ENCODE measurements at regions not wholly inside any gene's neighbourhood (a gene's known extent, or its start where the extent isn't known, plus 50 kb on each side); places are given as distances from the start of the nearest gene placed in this dataset.

DNA sequence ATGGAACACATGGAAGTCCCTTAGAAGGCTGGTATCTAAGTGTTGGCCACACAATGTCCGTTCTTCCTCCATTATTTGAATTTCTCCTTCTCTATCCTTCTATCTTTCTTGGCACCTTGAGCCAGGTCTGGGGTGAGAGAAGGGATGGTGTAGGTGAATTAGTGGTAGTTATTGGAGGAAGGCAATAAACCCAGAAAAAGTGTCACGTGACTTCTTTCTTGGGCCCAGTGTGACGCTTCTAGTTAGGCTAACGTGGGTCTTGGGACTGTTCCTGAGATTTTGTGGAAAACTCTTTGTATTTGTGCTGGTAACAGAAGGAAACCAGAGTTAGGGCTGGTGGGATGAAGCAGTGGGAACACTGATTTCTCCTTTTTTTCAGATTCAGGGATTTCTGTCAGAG, 53.1 kb upstream of the ELF5 start:
- no peak for DNase-seq
- Histone ChIP-seq H3F3A (replicated peaks; ENCODE audit: insufficient read depth) (no peaks in the 10 kb centered on the region), H3K27ac (ENCODE audit: low read depth in 2 of 2, low read length in 1 of 2) (no peak overlapping the region), H3K27me3 (ENCODE audit: insufficient read depth) (peaks cover 14% of the 10 kb centered on the region; the same call in 1 of the 2 replicates), H3K9me2 (no peaks in the 10 kb centered on the region), H4K20me1 (ENCODE audit: insufficient read depth) (no peaks in the 10 kb centered on the region), H3K36me3 (replicated peaks in 1 of 2; ENCODE audit: control insufficient read depth in 1 of 2, insufficient read depth in 2 of 2, low read length in 1 of 2) (no peaks in the 10 kb centered on the region), H3K79me2 (ENCODE audit: insufficient read depth) (no peaks in the 10 kb centered on the region), H3K4me1 (ENCODE audit: control insufficient read depth in 1 of 2, insufficient read depth in 2 of 2, low read depth in 1 of 2, low read length in 1 of 2) (peaks cover 0 to 6% of the 10 kb centered on the region in 2 experiments; a peak in 1 of 4 replicates), H3K4me2 (no peak overlapping the region), H3K4me3 (ENCODE audit: low read depth in 2 of 2, low read length in 1 of 2) (no peak overlapping the region), H2AFZ (ENCODE audit: low read depth) (no peak overlapping the region), H3K9ac (no peak overlapping the region), H3K9me3 (no peaks in the 10 kb centered on the region)
- ChIA-PET CTCF (interaction anchor here (0.8 kb wide), 1 partner anchor 35 kb away, joined by 4 read pairs; no protein-coding TSS in a partner anchor), POLR2A (no interaction called here)
- TF ChIP-seq USF2 (IDR thresholded peaks at IDR 0.05; ENCODE audit: borderline replicate concordance, low read depth, low read length) (no peak), GATA2 (CRISPR knock-in tag; IDR thresholded peaks at IDR 0.05) (no peak), YY1 (IDR thresholded peaks at IDR 0.05; ENCODE audit: low read depth) (no peak), NRF1 (IDR thresholded peaks at IDR 0.05; ENCODE audit: low read depth, low read length) (no peak), MEF2A (IDR thresholded peaks at IDR 0.05; ENCODE audit: borderline replicate concordance, low read depth) (no peak), RFX5 (IDR thresholded peaks at IDR 0.05; ENCODE audit: low read length) (no peak), RXRA (IDR thresholded peaks at IDR 0.05; ENCODE audit: borderline replicate concordance, low read depth) (no peak), TCF12 (IDR thresholded peaks at IDR 0.05) (no peak), EP300 (IDR thresholded peaks at IDR 0.05; ENCODE audit: borderline replicate concordance in 1 of 2, low read depth in 1 of 2, low read length in 1 of 2) (no peak), PBX3 (IDR thresholded peaks at IDR 0.05) (no peak), JUND (IDR thresholded peaks at IDR 0.05) (no peak)
- 59% methylated on average over 4 of the region's 4 CpGs for WGBS (ENCODE audit: low lambda C conversion rate)

GRCh38 chr11:34567733-34568132, 53.2 kb upstream of the EHF start:
- H3K36me3 ChIP-seq (replicated peaks in 1 of 2; ENCODE audit: control insufficient read depth in 1 of 2, insufficient read depth in 2 of 2, low read length in 1 of 2) = no peaks in the 10 kb centered on the region
- H3K27me3 ChIP-seq (ENCODE audit: insufficient read depth) = peaks cover 14% of the 10 kb centered on the region; the same call in 1 of the 2 replicates
- H3K9ac ChIP-seq = no peak overlapping the region
- no peak overlapping the region for H2AFZ ChIP-seq (ENCODE audit: low read depth)
- no peaks in the 10 kb centered on the region for H3K9me2 ChIP-seq
- no peak overlapping the region for H3K4me2 ChIP-seq
- no peak overlapping the region for H3K4me3 ChIP-seq (ENCODE audit: low read depth in 2 of 2, low read length in 1 of 2)
- ChIA-PET POLR2A (no interaction called here), CTCF (interaction anchor here (0.6 to 1.5 kb wide), 3 partner anchors 19 to 812 kb away, joined by 3 to 8 read pairs (median 3); no protein-coding TSS in a partner anchor)
- H3K4me1 ChIP-seq (ENCODE audit: control insufficient read depth in 1 of 2, insufficient read depth in 2 of 2, low read depth in 1 of 2, low read length in 1 of 2) = peaks cover 0 to 6% of the 10 kb centered on the region in 2 experiments; a peak in 1 of 4 replicates
- H3K79me2 ChIP-seq (ENCODE audit: insufficient read depth) = no peaks in the 10 kb centered on the region
- TF ChIP-seq RCOR1 (IDR thresholded peaks at IDR 0.05; ENCODE audit: low read length) = no peak
- no peak for TF ChIP-seq ELF1 (IDR thresholded peaks at IDR 0.05)
- no peak for TF ChIP-seq MEF2A (IDR thresholded peaks at IDR 0.05; ENCODE audit: borderline replicate concordance, low read depth)
- TF ChIP-seq GABPA (IDR thresholded peaks at IDR 0.05; ENCODE audit: low read depth) = no peak
- no peak for TF ChIP-seq NFIC (IDR thresholded peaks at IDR 0.05; ENCODE audit: borderline replicate concordance)
- TF ChIP-seq RAD21 (IDR thresholded peaks at IDR 0.05; ENCODE audit: low read length) = no peak
- TF ChIP-seq FOSL2 (IDR thresholded peaks at IDR 0.05; ENCODE audit: borderline replicate concordance, low read depth) = no peak
- TF ChIP-seq MXI1 (IDR thresholded peaks at IDR 0.05; ENCODE audit: low read depth, low read length) = no peak
- no peak for TF ChIP-seq SMC3 (IDR thresholded peaks at IDR 0.05; ENCODE audit: low read depth, low read length)
- no peak overlapping the region for H3K27ac ChIP-seq (ENCODE audit: low read depth in 2 of 2, low read length in 1 of 2)
- H3K9me3 ChIP-seq = no peaks in the 10 kb centered on the region
- WGBS (ENCODE audit: low lambda C conversion rate) = 45% methylated on average over 4 of the region's 4 CpGs
- DNase-seq = no peak
- no peaks in the 10 kb centered on the region for H3F3A ChIP-seq (replicated peaks; ENCODE audit: insufficient read depth)
- no peaks in the 10 kb centered on the region for H4K20me1 ChIP-seq (ENCODE audit: insufficient read depth)

All from SK-N-SH (cell line).